Astrocyte of the spinal cord (primary cell): ENCODE measurements at regions not wholly inside any gene's neighbourhood (a gene's known extent, or its start where the extent isn't known, plus 50 kb on each side); places are given as distances from the start of the nearest gene placed in this dataset.
A peak's percentile ranks its signal among the peaks of the same experiment; 100 is the strongest.

Source experiments
- DNase-seq: peaks from one replicate; pipeline ENCODE4 v3.0.0; 2011; ENCODE audit warnings: low read depth, low spot score
- H3K4me3 ChIP-seq: 2 replicates; pipeline ENCODE4 v1.5.1; 2011; ENCODE audit warnings: low read depth, mild to moderate bottlenecking, low read length, moderate library complexity
- CTCF ChIP-seq: IDR thresholded peaks from 2 replicates; pipeline ENCODE4 v1.5.1; 2012; ENCODE audit warnings: low read depth, mild to moderate bottlenecking, low read length, inconsistent platforms
- in situ Hi-C: cut with HindIII; loops from 2 replicates; pipeline ENCODE4 v1.10.0; 2017; ENCODE audit warnings: low sequenced_read_pairs

GRCh38 chr11:64484191-64485022 lies 71.3 kb upstream of the SLC22A11 start:
- in situ Hi-C loops = no loop called here
- H3K4me3 ChIP-seq = no peak overlapping the region
- TF ChIP-seq CTCF = no peak
- DNase-seq = no peak

GRCh38 chr11:64485074-64485473 lies 70.7 kb upstream of the SLC22A11 start:
- in situ Hi-C loops = no loop called here

GRCh38 chr11:64489831-64490441 lies 65.8 kb upstream of the SLC22A11 start:
- no peak overlapping the region for H3K4me3 ChIP-seq
- DNase-seq = peak; percentile 9
- peak; percentile 77 for TF ChIP-seq CTCF
- in situ Hi-C loops = no loop called here

More at GRCh38 chr11:64485074-64485473, 70.7 kb upstream of the SLC22A11 start:
- no peak overlapping the region for H3K4me3 ChIP-seq
- no peak for TF ChIP-seq CTCF
- no peak for DNase-seq

GRCh38 chr11:64490562-64491216 lies 65.1 kb upstream of the SLC22A11 start:
- in situ Hi-C loops = no loop called here
- TF ChIP-seq CTCF = no peak
- no peak for DNase-seq
- H3K4me3 ChIP-seq = no peak overlapping the region

- in situ Hi-C loops = no loop called here
- no peak for DNase-seq
- H3K4me3 ChIP-seq = no peak overlapping the region
- no peak for TF ChIP-seq CTCF
These were observed 63.2 kb upstream of the SLC22A11 start for GRCh38 chr11:64492561-64492960.

- no peak for TF ChIP-seq CTCF
- no peak for DNase-seq
- in situ Hi-C loops = no loop called here
- H3K4me3 ChIP-seq = no peak overlapping the region
These were observed 57.6 kb upstream of the SLC22A11 start for GRCh38 chr11:64498136-64498535.
